Breast epithelium (tissue), 4 donors: ENCODE measurements at regions not wholly inside any gene's neighbourhood (a gene's known extent, or its start where the extent isn't known, plus 50 kb on each side); places are given as distances from the start of the nearest gene placed in this dataset.

Experiments used
- DNase-seq, 2 donors: peaks; one replicate each; pipeline ENCODE4 v3.0.0-alpha.2; 2019; ENCODE audit warnings: low spot score in 2 of 2
- H3K27ac ChIP-seq, 2 donors: fragments of 200-600 bp; sonication (generic) in 1 of 2; one replicate each; pipeline ENCODE4 v1.5.1; 2016 to 2019; ENCODE audit warnings: mild to moderate bottlenecking in 1 of 2
- H3K27me3 ChIP-seq, 2 donors: fragments of 200-600 bp; sonication (generic) in 1 of 2; one replicate each; pipeline versions ENCODE4 v1.5.1 to v1.6.0; 2017 to 2019; ENCODE audit warnings: control low read depth in 1 of 2, mild to moderate bottlenecking in 1 of 2
- H3K36me3 ChIP-seq: fragments of 200-600 bp; one replicate; pipeline ENCODE4 v1.5.1; 2019
- H3K4me1 ChIP-seq, 2 donors: fragments of 200-600 bp; sonication (generic); one replicate each; pipeline ENCODE4 v1.5.1; 2016 to 2019; ENCODE audit warnings: control low read depth in 1 of 2
- H3K4me3 ChIP-seq, 3 donors: fragments of 200-600 bp; sonication (generic); 1 replicate in 2 of 3; 2 replicates in 1 of 3; pipeline ENCODE4 v1.5.1; 2016 to 2019; ENCODE audit warnings: mild to moderate bottlenecking in 3 of 3, moderate library complexity in 2 of 3
- H3K9me3 ChIP-seq, 2 donors: fragments of 200-600 bp; sonication (generic) in 1 of 2; one replicate each; pipeline ENCODE4 v1.5.1; 2016 to 2019; ENCODE audit warnings: control low read depth in 1 of 2
- POLR2A ChIP-seq: fragments of 450-650 bp; IDR thresholded peaks from one replicate; pipeline ENCODE4 v1.6.1; 2016; ENCODE audit warnings: antibody characterized with exemption, mild to moderate bottlenecking, moderate library complexity
- POLR2AphosphoS5 ChIP-seq, 3 donors: sonication (generic); formaldehyde crosslinking; IDR thresholded peaks; one replicate each; pipeline ENCODE4 v1.6.1; 2017; ENCODE audit warnings: antibody characterized with exemption in 3 of 3
- intact Hi-C: fragments of 100-400 bp; cut with DNase I; formaldehyde crosslinking; loops from one replicate; pipeline ENCODE4 v1.15.1; 2023; ENCODE audit warnings: low total_unique reads
- TF ChIP-seq, protein P1 (sequence below), 3 donors: fragments of 450-650 bp; IDR thresholded peaks; one replicate each; pipeline ENCODE4 v1.5.1; 2016 to 2017; ENCODE audit warnings: antibody characterized with exemption in 3 of 3, mild to moderate bottlenecking in 3 of 3, moderate library complexity in 3 of 3

DNA sequence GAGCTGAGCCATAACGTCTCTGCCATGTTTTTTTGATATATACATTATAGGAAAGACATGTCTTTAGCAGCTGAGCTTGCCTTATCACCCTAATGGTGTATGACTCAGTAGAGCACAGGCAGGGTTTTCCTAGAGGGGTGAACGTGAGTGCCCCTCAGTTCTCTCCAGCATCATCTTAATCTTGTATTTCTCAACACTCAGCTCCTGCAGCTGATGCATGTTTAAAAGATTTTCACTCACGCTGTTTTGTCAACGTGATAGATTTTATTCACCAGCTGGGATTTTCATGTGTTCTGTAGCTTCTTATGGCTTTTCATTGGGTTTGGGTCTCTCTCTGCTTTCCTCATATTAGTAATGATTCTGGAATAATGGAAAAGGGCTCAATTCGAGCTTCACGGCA, 186.0 kb upstream of the PMFBP1 start:
- no peak for DNase-seq
- no peak overlapping the region for H3K4me3 ChIP-seq
- H3K9me3 ChIP-seq: no peaks in the 10 kb centered on the region
- TF ChIP-seq POLR2AphosphoS5 (IDR thresholded peaks at IDR 0.05) (no peak), POLR2A (no peak)
- TF ChIP-seq, protein P1, sequence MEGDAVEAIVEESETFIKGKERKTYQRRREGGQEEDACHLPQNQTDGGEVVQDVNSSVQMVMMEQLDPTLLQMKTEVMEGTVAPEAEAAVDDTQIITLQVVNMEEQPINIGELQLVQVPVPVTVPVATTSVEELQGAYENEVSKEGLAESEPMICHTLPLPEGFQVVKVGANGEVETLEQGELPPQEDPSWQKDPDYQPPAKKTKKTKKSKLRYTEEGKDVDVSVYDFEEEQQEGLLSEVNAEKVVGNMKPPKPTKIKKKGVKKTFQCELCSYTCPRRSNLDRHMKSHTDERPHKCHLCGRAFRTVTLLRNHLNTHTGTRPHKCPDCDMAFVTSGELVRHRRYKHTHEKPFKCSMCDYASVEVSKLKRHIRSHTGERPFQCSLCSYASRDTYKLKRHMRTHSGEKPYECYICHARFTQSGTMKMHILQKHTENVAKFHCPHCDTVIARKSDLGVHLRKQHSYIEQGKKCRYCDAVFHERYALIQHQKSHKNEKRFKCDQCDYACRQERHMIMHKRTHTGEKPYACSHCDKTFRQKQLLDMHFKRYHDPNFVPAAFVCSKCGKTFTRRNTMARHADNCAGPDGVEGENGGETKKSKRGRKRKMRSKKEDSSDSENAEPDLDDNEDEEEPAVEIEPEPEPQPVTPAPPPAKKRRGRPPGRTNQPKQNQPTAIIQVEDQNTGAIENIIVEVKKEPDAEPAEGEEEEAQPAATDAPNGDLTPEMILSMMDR (IDR thresholded peaks at IDR 0.05): no peak
- H3K27ac ChIP-seq: no peak overlapping the region
- no peaks in the 10 kb centered on the region for H3K4me1 ChIP-seq
- intact Hi-C loops: loop anchor here (5.0 kb wide), 1 partner anchor 834 kb away; no protein-coding TSS in a partner anchor
- H3K27me3 ChIP-seq: no peaks in the 10 kb centered on the region
- H3K36me3 ChIP-seq: no peaks in the 10 kb centered on the region

DNA sequence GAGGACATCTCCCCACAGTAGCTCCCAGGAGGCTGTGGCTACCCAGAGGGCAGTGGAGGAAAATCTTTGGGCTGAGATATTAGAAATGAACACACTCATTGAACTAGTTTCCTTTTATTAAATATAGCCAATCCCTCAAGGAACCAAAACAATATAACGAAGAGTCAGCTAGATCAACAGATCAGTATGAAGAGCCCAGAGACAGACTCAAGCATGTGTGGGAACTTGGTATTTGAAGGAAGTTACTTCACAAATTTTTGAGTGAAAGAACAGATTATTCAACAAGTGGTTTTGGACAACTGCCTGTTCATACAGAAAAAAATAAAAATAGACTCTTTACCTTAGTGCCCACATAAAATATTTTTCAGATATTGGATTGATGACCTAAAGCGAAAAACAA, 183.6 kb upstream of the PMFBP1 start:
- no peaks in the 10 kb centered on the region for H3K4me1 ChIP-seq
- no peaks in the 10 kb centered on the region for H3K27me3 ChIP-seq
- intact Hi-C loops: loop anchor here (5.0 kb wide), 1 partner anchor 837 kb away; no protein-coding TSS in a partner anchor
- no peaks in the 10 kb centered on the region for H3K36me3 ChIP-seq
- H3K27ac ChIP-seq: no peak overlapping the region
- H3K9me3 ChIP-seq: no peaks in the 10 kb centered on the region
- no peak for TF ChIP-seq POLR2A
- TF ChIP-seq, protein P1 (IDR thresholded peaks at IDR 0.05): no peak
- TF ChIP-seq POLR2AphosphoS5 (IDR thresholded peaks at IDR 0.05): no peak
- no peak overlapping the region for H3K4me3 ChIP-seq
- DNase-seq: no peak

DNA sequence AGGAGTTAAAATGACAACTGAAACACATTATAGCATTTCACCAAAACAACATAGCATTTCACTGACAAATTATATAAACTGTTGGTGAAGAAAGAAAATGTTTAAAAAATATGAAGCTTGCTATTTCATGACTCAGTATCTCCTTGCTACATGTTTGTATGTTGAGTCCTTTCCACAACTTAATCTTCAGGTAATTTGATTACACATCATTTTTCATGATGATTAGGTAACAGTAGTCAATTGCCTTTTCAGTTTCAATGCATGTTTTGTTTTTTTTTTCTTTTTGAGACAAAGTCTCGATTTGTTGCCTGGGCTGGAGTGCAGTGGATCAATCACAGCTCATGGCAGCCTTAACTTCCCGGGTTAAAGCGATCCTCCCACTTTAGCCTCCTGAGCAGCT, 177.8 kb upstream of the PMFBP1 start:
- Histone ChIP-seq H3K36me3 (no peaks in the 10 kb centered on the region), H3K27me3 (no peaks in the 10 kb centered on the region), H3K4me3 (no peak overlapping the region), H3K27ac (no peak overlapping the region), H3K4me1 (no peaks in the 10 kb centered on the region), H3K9me3 (no peaks in the 10 kb centered on the region)
- no peak for TF ChIP-seq POLR2AphosphoS5 (IDR thresholded peaks at IDR 0.05)
- TF ChIP-seq, protein P1 (IDR thresholded peaks at IDR 0.05): no peak
- no peak for TF ChIP-seq POLR2A
- intact Hi-C loops: no loop called here
- no peak for DNase-seq

GRCh38 chr16:72332926-72333325, 161.0 kb upstream of the PMFBP1 start:
- no peak for DNase-seq
- Histone ChIP-seq H3K27ac (no peak overlapping the region), H3K4me1 (no peaks in the 10 kb centered on the region), H3K4me3 (no peak overlapping the region), H3K9me3 (peaks cover 0 to 30% of the 10 kb centered on the region in 2 donors), H3K27me3 (no peaks in the 10 kb centered on the region), H3K36me3 (no peaks in the 10 kb centered on the region)
- intact Hi-C loops: no loop called here
- TF ChIP-seq POLR2A (no peak), POLR2AphosphoS5 (IDR thresholded peaks at IDR 0.05) (no peak)
- TF ChIP-seq, protein P1 (IDR thresholded peaks at IDR 0.05): no peak

- intact Hi-C loops: no loop called here
- TF ChIP-seq POLR2A (no peak), POLR2AphosphoS5 (IDR thresholded peaks at IDR 0.05) (no peak)
- TF ChIP-seq, protein P1 (IDR thresholded peaks at IDR 0.05): no peak
- peaks cover 6 to 19% of the 10 kb centered on the region in 2 donors for H3K9me3 ChIP-seq
- H3K36me3 ChIP-seq: no peaks in the 10 kb centered on the region
- no peaks in the 10 kb centered on the region for H3K27me3 ChIP-seq
- no peaks in the 10 kb centered on the region for H3K4me1 ChIP-seq
- no peak for DNase-seq
- H3K4me3 ChIP-seq: no peak overlapping the region
- no peak overlapping the region for H3K27ac ChIP-seq
These were observed 152.6 kb upstream of the PMFBP1 start for GRCh38 chr16:72324578-72324977.
